Stimulated activated CD8-positive, alpha-beta memory T cell treated with anti-CD3 and anti-CD28 coated beads, Interleukin-4, amount 100 ng/mL, for 4 hours (primary cell): ENCODE measurements at regions not wholly inside any gene's neighbourhood (a gene's known extent, or its start where the extent isn't known, plus 50 kb on each side); places are given as distances from the start of the nearest gene placed in this dataset.

Source experiments
- DNase-seq, 2 donors: peaks; one replicate each; pipeline ENCODE4 v3.0.0-alpha.2; 2020; ENCODE audit warnings: low read depth in 2 of 2, low spot score in 1 of 2

- no peak for DNase-seq
Observed at GRCh38 chr2:217156801-217157200, 296.9 kb upstream of the TNP1 start.

- no peak for DNase-seq
Observed at GRCh38 chr2:217154923-217155322, 295.1 kb upstream of the TNP1 start.

GRCh38 chr2:217153510-217153909 lies 293.6 kb upstream of the TNP1 start:
- no peak for DNase-seq

- no peak for DNase-seq
Observed at GRCh38 chr2:217152831-217153230, 293.0 kb upstream of the TNP1 start.

GRCh38 chr2:217151509-217152206 lies 291.8 kb upstream of the TNP1 start:
- DNase-seq, result no peak

- no peak for DNase-seq
Observed at GRCh38 chr2:217150236-217150635, 290.4 kb upstream of the TNP1 start.

- DNase-seq, result no peak
Observed at GRCh38 chr2:217149087-217149660, 289.3 kb upstream of the TNP1 start.

GRCh38 chr2:217147818-217148217 lies 288.0 kb upstream of the TNP1 start:
- no peak for DNase-seq

GRCh38 chr2:217146956-217147355 lies 287.1 kb upstream of the TNP1 start:
- DNase-seq, result no peak

GRCh38 chr2:217142649-217143266 lies 282.9 kb upstream of the TNP1 start:
- DNase-seq, result no peak

GRCh38 chr2:217138284-217138683 lies 278.4 kb upstream of the TNP1 start:
- no peak for DNase-seq

- no peak for DNase-seq
Observed at GRCh38 chr2:217127744-217128143, 267.9 kb upstream of the TNP1 start.

GRCh38 chr2:217125014-217125413 lies 265.1 kb upstream of the TNP1 start:
- DNase-seq, result no peak

GRCh38 chr2:217124050-217124449 lies 264.2 kb upstream of the TNP1 start:
- DNase-seq, result no peak

GRCh38 chr2:217121565-217121964 lies 261.7 kb upstream of the TNP1 start:
- no peak for DNase-seq

GRCh38 chr2:217120429-217120828 lies 260.6 kb upstream of the TNP1 start:
- no peak for DNase-seq

GRCh38 chr2:217118559-217119284 lies 258.9 kb upstream of the TNP1 start:
- no peak for DNase-seq

- DNase-seq, result no peak
Observed at GRCh38 chr2:217117523-217117922, 257.7 kb upstream of the TNP1 start.

- no peak for DNase-seq
Observed at GRCh38 chr2:217116610-217117009, 256.7 kb upstream of the TNP1 start.

GRCh38 chr2:217114117-217114516 lies 254.3 kb upstream of the TNP1 start:
- no peak for DNase-seq

- no peak for DNase-seq
Observed at GRCh38 chr2:217113491-217113890, 253.6 kb upstream of the TNP1 start.

GRCh38 chr2:217110550-217110949 lies 250.7 kb upstream of the TNP1 start:
- no peak for DNase-seq
